Astrocyte (in vitro differentiated cells and primary cell): ENCODE measurements at regions not wholly inside any gene's neighbourhood (a gene's known extent, or its start where the extent isn't known, plus 50 kb on each side); places are given as distances from the start of the nearest gene placed in this dataset.

Source experiments
- EZH2 ChIP-seq: IDR thresholded peaks from 2 replicates; pipeline ENCODE4 v1.6.1; 2012; ENCODE audit warnings: mild to moderate bottlenecking, low read length, inconsistent platforms; ENCODE audit not compliant: insufficient read depth
- TF ChIP-seq, protein P1 (sequence below): IDR thresholded peaks from 2 replicates; pipeline ENCODE4 v1.5.1; 2011; ENCODE audit warnings: low read depth, mild to moderate bottlenecking, inconsistent platforms, low read length, moderate library complexity; ENCODE audit not compliant: insufficient read depth

GRCh38 chr13:111044087-111044830 lies 70.9 kb upstream of the ARHGEF7 start:
- TF ChIP-seq, protein P1, sequence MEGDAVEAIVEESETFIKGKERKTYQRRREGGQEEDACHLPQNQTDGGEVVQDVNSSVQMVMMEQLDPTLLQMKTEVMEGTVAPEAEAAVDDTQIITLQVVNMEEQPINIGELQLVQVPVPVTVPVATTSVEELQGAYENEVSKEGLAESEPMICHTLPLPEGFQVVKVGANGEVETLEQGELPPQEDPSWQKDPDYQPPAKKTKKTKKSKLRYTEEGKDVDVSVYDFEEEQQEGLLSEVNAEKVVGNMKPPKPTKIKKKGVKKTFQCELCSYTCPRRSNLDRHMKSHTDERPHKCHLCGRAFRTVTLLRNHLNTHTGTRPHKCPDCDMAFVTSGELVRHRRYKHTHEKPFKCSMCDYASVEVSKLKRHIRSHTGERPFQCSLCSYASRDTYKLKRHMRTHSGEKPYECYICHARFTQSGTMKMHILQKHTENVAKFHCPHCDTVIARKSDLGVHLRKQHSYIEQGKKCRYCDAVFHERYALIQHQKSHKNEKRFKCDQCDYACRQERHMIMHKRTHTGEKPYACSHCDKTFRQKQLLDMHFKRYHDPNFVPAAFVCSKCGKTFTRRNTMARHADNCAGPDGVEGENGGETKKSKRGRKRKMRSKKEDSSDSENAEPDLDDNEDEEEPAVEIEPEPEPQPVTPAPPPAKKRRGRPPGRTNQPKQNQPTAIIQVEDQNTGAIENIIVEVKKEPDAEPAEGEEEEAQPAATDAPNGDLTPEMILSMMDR = no peak
- no peak for TF ChIP-seq EZH2
